Activated CD4-positive, alpha-beta memory T cell treated with anti-CD3 and anti-CD28 coated beads, Interleukin-2, amount 10 ng/mL, durations not matched to agents 7 days and 5 days (primary cell): ENCODE measurements at regions not wholly inside any gene's neighbourhood (a gene's known extent, or its start where the extent isn't known, plus 50 kb on each side); places are given as distances from the start of the nearest gene placed in this dataset.

Experiments used
- CTCF ChIA-PET: fragments of 350-600 bp; sonication (Branson Sonifier 250); formaldehyde crosslinking; loops from one replicate; lab custom pipeline; 2021; ENCODE audit warnings: antibody characterized with exemption, inconsistent platforms; lab: Charles Lee
- POLR2A ChIA-PET: fragments of 350-600 bp; sonication (Branson Sonifier 250); formaldehyde crosslinking; loops from one replicate; lab custom pipeline; 2021; ENCODE audit warnings: antibody characterized with exemption; lab: Charles Lee
- DNase-seq: peaks from one replicate; pipeline ENCODE4 v3.0.0-alpha.2; 2020
- H3K27ac Mint-ChIP-seq: one replicate; pipeline ENCODE4 v1.8.0; 2021; ENCODE audit warnings: mild to moderate bottlenecking, mixed read lengths
- H3K27me3 Mint-ChIP-seq: one replicate; pipeline ENCODE4 v1.8.0; 2021; ENCODE audit warnings: mixed read lengths
- H3K36me3 Mint-ChIP-seq: one replicate; pipeline ENCODE4 v1.8.0; 2021; ENCODE audit warnings: low read depth, mixed read lengths
- H3K4me1 Mint-ChIP-seq: one replicate; pipeline ENCODE4 v1.8.0; 2021; ENCODE audit warnings: mixed read lengths
- H3K4me3 Mint-ChIP-seq: one replicate; pipeline ENCODE4 v1.8.0; 2021; ENCODE audit warnings: mild to moderate bottlenecking, mixed read lengths
- H3K9me3 Mint-ChIP-seq: one replicate; pipeline ENCODE4 v1.8.0; 2021; ENCODE audit warnings: mixed read lengths

DNA sequence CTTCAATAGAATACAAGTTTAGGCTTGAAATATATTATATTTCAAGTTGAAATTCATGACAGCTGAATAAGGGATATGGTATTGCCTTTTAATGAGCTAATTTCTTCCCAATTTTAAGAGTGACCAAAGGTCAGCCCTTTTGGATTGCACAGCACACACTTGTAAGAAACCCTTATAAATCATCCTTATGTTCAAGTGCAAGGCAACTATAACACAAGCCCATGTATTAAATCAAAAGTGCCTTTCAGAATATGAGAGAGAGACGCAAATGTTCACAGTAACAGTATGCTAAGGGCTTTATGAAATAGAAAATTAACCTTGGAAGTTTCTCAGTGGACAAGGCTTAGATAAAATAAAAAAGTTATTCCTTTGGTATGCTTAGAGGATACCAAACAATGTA lies 121.7 kb upstream of the PTPRK start:
- no peak overlapping the region for H3K27ac Mint-ChIP-seq
- no peaks in the 10 kb centered on the region for H3K4me1 Mint-ChIP-seq
- H3K4me3 Mint-ChIP-seq, result no peak overlapping the region
- POLR2A ChIA-PET, result no interaction called here
- peaks cover 2% of the 10 kb centered on the region for H3K27me3 Mint-ChIP-seq
- CTCF ChIA-PET, result no interaction called here
- H3K36me3 Mint-ChIP-seq, result no peaks in the 10 kb centered on the region
- H3K9me3 Mint-ChIP-seq, result no peaks in the 10 kb centered on the region
- no peak for DNase-seq

DNA sequence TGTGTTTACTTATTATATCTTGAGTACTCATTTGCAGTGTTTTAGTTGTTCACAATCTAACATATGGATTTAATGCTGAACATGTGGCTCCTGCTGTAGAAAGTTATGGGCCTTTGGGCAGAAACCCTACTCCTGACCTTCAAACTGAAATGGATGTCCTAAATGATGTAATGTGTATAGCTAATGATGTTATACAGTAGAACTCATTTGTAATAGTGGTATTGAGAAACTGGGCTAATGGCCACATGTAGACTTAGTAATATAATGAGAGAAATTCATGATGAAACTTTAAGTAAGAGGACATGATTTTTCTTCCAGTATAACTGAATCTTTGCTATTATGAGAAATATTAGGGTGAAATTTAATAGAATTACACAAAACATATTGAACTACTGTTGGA lies 121.3 kb upstream of the PTPRK start:
- Mint-ChIP-seq H3K4me1 (no peaks in the 10 kb centered on the region), H3K27ac (no peak overlapping the region)

DNA sequence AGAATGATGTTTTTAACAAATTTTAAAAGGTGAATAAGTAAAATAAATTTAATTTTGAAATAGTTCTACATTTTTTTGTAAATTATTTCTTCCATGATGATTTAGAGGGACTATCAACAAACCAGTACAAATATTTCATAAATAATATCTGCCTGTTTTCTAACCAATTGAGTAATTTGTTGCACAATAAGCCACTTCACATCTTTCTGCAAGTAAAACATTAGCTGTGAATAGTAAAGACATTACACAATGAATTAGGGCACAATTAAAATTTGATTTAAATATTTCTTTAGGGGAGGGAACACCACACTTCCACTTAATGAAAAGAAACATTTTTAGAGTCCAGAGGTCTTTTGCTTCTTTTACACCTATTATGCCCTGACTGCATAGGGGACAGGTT lies 118.4 kb upstream of the PTPRK start:
- ChIA-PET POLR2A (no interaction called here), CTCF (no interaction called here)
- Mint-ChIP-seq H3K27ac (no peak overlapping the region), H3K36me3 (no peaks in the 10 kb centered on the region), H3K27me3 (peaks cover 6% of the 10 kb centered on the region), H3K9me3 (no peaks in the 10 kb centered on the region), H3K4me3 (no peak overlapping the region), H3K4me1 (no peaks in the 10 kb centered on the region)
- DNase-seq, result no peak

More for the DNA sequence above, 121.3 kb upstream of the PTPRK start:
- Mint-ChIP-seq H3K27me3 (peaks cover 2% of the 10 kb centered on the region), H3K4me3 (no peak overlapping the region), H3K36me3 (no peaks in the 10 kb centered on the region), H3K9me3 (no peaks in the 10 kb centered on the region)
- CTCF ChIA-PET, result no interaction called here
- POLR2A ChIA-PET, result no interaction called here
- no peak for DNase-seq

DNA sequence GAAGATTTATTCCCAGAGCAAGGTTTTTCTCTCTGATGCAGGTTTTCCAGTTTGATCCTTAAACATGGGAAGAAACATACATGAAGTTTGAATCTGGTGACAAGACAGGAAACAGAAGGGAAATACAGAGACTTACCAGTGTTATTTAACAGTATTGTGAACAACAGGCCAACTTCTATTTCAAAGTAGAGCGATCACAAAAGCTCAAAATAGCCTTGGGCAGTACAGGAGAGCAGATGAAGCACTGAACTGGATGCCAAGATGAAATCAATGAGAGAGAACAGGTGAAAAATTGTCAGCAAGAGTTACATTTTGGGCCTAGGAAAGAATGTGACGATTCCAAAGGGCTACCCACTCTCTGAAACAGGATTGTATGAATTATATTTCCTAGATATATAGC lies 114.8 kb upstream of the PTPRK start:
- Mint-ChIP-seq H3K27me3 (peaks cover 6% of the 10 kb centered on the region), H3K9me3 (no peaks in the 10 kb centered on the region), H3K27ac (no peak overlapping the region), H3K4me1 (no peaks in the 10 kb centered on the region), H3K4me3 (no peak overlapping the region), H3K36me3 (no peaks in the 10 kb centered on the region)
- ChIA-PET CTCF (no interaction called here), POLR2A (no interaction called here)
- no peak for DNase-seq

DNA sequence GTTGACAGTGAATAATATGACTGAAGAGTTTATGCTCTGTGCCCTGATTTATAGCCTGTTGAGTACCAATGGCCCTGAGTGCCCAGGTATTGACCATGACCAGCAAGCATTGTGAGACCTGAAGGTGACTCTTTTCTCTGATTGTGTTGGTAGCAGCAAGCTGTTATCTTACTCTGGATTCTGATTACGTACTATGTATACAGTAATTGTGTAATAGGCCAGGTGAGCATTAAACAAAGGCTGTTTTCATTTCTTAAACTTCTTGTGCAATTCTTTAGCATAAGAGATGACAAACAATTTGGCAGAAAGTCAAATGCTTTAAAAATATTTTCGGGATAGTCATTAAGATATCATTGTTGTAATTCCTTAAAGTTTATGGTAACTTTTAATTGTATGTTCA lies 111.7 kb upstream of the PTPRK start:
- no peak overlapping the region for H3K27ac Mint-ChIP-seq
- no peak for DNase-seq
- H3K9me3 Mint-ChIP-seq, result no peaks in the 10 kb centered on the region
- no peaks in the 10 kb centered on the region for H3K36me3 Mint-ChIP-seq
- POLR2A ChIA-PET, result no interaction called here
- H3K4me1 Mint-ChIP-seq, result no peaks in the 10 kb centered on the region
- CTCF ChIA-PET, result no interaction called here
- H3K4me3 Mint-ChIP-seq, result no peak overlapping the region
- peaks cover 5% of the 10 kb centered on the region for H3K27me3 Mint-ChIP-seq

DNA sequence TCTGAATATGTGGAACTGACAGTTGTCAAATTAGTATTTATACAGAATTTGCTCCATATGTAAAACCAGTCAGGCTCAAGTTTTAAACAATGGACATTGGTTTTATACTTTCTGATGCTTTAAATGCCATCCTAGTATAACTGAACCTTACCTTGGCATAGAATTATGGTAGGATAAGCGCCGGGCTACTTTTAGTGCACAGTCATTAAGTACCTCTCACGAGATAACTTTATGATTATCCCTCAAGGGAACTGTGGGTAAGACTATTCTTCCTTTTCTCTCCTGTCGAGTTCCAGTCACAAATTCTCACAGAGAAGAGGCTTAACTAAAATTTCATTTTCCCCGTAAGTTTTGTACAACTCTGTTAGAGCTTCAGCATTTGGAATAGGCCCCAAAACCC lies 110.6 kb upstream of the PTPRK start:
- no peaks in the 10 kb centered on the region for H3K36me3 Mint-ChIP-seq
- POLR2A ChIA-PET, result no interaction called here
- H3K9me3 Mint-ChIP-seq, result no peaks in the 10 kb centered on the region
- no peak for DNase-seq
- H3K27ac Mint-ChIP-seq, result no peak overlapping the region
- no peak overlapping the region for H3K4me3 Mint-ChIP-seq
- CTCF ChIA-PET, result no interaction called here
- H3K4me1 Mint-ChIP-seq, result no peaks in the 10 kb centered on the region
- peaks cover 5% of the 10 kb centered on the region for H3K27me3 Mint-ChIP-seq

DNA sequence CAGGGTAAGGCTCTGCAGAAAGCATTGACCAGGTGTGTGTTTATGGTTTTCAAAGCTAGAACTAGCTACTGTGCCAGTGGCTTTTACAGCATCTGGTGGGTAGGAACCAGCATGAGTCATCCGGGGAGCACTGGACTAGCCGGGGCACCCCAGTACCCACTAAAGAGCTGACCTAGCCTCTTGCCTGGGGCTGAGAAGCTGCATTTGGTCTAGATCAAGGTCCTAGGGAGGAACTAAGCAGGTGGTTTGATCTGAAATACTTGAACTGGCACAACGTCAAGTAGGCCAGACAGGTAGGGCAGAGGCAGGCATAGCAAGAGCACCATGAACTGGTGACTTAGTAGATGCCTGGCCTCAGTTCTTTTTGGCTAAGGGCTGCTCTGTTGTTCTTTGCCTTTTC lies 109.8 kb upstream of the PTPRK start:
- no peaks in the 10 kb centered on the region for H3K36me3 Mint-ChIP-seq
- ChIA-PET CTCF (no interaction called here), POLR2A (no interaction called here)
- peaks cover 5% of the 10 kb centered on the region for H3K27me3 Mint-ChIP-seq
- H3K4me3 Mint-ChIP-seq, result no peak overlapping the region
- DNase-seq, result no peak
- H3K9me3 Mint-ChIP-seq, result no peaks in the 10 kb centered on the region
- H3K27ac Mint-ChIP-seq, result no peak overlapping the region
- no peaks in the 10 kb centered on the region for H3K4me1 Mint-ChIP-seq

DNA sequence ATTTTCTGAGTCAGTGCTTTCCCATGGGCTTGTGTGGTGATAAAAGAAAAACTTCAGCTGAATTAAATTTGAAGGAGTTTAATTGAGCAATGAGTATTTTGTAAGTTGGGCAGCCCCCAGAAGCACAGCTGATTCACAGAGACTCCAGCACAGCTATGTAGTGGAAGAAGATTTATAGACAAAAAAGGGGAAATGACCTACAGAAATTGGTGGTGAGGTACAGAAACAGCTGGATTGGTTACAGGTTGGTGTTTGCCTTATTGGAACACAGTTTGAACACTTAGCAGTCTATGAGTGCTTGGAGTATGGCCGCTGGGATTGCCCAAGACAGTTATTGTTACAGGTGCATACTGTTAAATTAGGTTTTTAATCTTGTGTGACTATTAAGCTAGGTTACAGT lies 96.9 kb upstream of the PTPRK start:
- no peak for DNase-seq
- Mint-ChIP-seq H3K4me3 (no peak overlapping the region), H3K27ac (no peak overlapping the region), H3K9me3 (no peaks in the 10 kb centered on the region), H3K27me3 (no peaks in the 10 kb centered on the region), H3K36me3 (no peaks in the 10 kb centered on the region), H3K4me1 (no peaks in the 10 kb centered on the region)
- CTCF ChIA-PET, result no interaction called here
- POLR2A ChIA-PET, result no interaction called here

DNA sequence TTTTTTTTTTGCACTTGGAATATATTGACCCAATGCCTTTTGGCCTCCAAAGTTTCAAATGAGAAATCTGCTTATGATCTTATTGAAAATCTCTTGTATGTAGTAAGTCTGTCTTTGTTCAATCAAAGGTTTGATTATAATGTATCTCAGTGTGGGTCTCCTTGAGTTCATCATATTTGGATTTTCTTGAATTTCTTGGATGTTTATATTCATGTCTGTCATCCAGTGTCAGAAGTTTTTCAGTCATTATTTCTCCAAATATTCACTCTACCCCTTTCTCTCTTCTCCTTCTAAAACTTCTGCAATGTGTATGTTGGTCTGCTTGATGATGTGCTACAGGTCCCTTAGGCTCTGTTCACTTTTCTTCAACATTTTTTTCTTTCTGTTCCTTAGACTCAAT lies 95.9 kb upstream of the PTPRK start:
- DNase-seq, result no peak
- Mint-ChIP-seq H3K4me3 (no peak overlapping the region), H3K4me1 (no peaks in the 10 kb centered on the region), H3K27me3 (no peaks in the 10 kb centered on the region), H3K27ac (no peak overlapping the region), H3K36me3 (no peaks in the 10 kb centered on the region), H3K9me3 (no peaks in the 10 kb centered on the region)
- POLR2A ChIA-PET, result no interaction called here
- CTCF ChIA-PET, result interaction anchor here (0.6 kb wide), 1 partner anchor 1372 kb away, joined by 3 read pairs; no protein-coding TSS in a partner anchor

DNA sequence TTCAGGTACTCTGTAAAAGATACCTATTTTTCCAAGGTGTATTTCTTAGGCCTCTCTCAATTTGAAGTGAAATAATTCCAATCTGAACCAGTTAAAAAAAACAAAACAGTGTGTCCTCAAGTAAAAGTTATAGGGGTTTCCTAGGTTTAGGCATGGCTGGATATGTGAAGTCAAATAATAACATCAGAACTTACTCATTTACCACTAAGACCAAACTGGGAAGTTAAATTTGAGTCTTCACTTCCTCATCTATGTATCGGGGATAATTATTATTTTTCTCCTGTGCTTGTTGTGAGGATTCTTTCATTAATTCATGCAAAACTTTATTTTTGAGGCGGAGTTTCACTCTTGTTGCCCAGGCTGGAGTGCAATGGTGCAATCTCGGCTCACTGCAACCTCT lies 86.2 kb upstream of the PTPRK start:
- Mint-ChIP-seq H3K36me3 (no peaks in the 10 kb centered on the region), H3K4me3 (no peak overlapping the region), H3K9me3 (no peaks in the 10 kb centered on the region), H3K4me1 (no peaks in the 10 kb centered on the region), H3K27me3 (no peaks in the 10 kb centered on the region), H3K27ac (no peak overlapping the region)
- ChIA-PET POLR2A (no interaction called here), CTCF (no interaction called here)
- no peak for DNase-seq

DNA sequence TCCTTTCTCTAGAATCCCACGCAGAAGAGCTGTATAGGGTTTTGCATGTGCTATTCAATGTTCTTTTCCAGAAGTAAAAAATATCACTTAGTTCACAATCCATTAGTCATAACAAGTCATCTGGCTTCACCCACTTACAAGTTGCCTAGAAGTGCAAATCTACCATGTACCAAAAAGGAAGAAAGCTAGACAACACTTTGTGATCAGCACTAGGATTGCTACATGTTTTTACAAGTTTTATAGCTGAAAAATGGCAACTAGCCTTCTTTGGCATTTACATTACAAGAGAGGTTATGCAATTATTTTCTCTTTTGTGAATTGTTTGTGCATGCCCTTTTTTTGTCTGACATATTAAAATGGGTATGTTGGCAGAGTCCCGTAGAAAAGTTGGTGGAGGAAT lies 85.6 kb upstream of the PTPRK start:
- ChIA-PET POLR2A (no interaction called here), CTCF (no interaction called here)
- Mint-ChIP-seq H3K9me3 (no peaks in the 10 kb centered on the region), H3K4me1 (no peaks in the 10 kb centered on the region), H3K27ac (no peak overlapping the region), H3K36me3 (no peaks in the 10 kb centered on the region), H3K27me3 (no peaks in the 10 kb centered on the region), H3K4me3 (no peak overlapping the region)
- no peak for DNase-seq

DNA sequence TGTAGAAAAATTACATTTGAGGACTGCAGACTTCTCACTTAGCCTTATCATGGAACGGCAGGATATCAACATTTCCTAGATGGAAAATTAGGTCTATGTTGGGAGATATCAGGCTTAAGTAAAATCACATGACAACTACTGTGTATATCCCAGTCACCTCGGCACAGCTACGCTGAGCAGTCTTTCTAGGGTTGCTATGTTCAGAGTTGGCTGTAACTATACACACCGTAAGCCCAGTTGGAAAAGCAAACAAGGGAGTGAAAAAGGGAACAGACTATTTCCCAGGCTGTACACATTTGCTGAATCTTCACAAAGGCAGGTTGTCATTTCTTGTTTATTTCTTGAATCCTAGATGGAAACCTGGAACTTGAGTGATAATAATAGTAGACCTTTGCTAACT lies 80.7 kb upstream of the PTPRK start:
- peaks cover 19% of the 10 kb centered on the region for H3K4me1 Mint-ChIP-seq
- no peak for DNase-seq
- ChIA-PET POLR2A (no interaction called here), CTCF (no interaction called here)
- H3K9me3 Mint-ChIP-seq, result no peaks in the 10 kb centered on the region
- H3K36me3 Mint-ChIP-seq, result no peaks in the 10 kb centered on the region
- H3K4me3 Mint-ChIP-seq, result no peak overlapping the region
- peaks cover 3% of the 10 kb centered on the region for H3K27me3 Mint-ChIP-seq
- H3K27ac Mint-ChIP-seq, result no peak overlapping the region

DNA sequence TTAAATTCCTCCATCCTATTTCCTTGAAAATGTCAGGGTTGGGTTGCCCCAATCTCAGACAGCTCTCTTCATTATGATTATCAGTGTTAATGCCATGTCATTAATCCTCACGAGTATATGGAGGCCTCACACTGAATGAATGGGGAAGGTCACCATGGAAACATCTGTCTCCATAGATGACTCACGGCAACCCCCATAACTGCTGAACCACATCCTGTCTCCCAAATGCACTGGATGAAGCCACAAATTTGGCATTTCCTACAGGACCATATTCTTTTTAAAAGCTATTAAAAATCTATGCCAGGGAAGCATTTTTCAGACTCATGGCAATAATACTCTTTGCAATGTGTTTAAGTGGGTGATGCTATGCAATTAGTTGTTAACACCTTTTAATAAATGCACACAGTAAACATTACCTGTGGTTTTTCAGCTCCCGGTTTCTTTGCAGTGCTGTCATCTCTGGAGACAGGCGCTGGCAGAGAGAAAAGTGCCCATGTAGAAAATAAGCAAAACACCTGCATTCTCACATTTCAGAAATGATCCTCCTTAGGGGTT lies 80.1 kb upstream of the PTPRK start:
- Mint-ChIP-seq H3K4me3 (no peak overlapping the region), H3K9me3 (no peaks in the 10 kb centered on the region), H3K36me3 (no peaks in the 10 kb centered on the region), H3K27me3 (peaks cover 3% of the 10 kb centered on the region), H3K4me1 (peaks cover 19% of the 10 kb centered on the region), H3K27ac (no peak overlapping the region)
- ChIA-PET POLR2A (no interaction called here), CTCF (no interaction called here)
- no peak for DNase-seq

DNA sequence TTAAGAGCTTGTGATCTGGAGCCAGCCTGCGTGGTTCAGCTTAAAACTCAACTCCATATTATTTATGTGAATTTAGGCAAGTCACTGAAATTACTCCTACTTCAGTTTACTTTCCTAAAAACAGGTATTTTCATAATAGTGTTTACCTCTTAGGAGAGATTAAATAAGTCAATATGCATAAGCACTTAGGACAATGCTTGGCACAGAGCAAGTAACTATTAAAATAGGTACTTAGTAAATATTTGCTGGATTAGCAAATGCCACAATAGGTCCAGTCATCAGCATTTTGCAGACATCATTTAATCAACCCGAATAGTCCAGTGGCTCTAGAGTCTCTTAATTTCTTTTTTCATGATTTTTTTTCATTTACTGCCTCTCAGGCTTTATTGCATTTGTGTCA lies 78.6 kb upstream of the PTPRK start:
- no peaks in the 10 kb centered on the region for H3K36me3 Mint-ChIP-seq
- no peaks in the 10 kb centered on the region for H3K9me3 Mint-ChIP-seq
- ChIA-PET POLR2A (no interaction called here), CTCF (no interaction called here)
- peaks cover 19% of the 10 kb centered on the region for H3K4me1 Mint-ChIP-seq
- no peak for DNase-seq
- no peak overlapping the region for H3K27ac Mint-ChIP-seq
- no peak overlapping the region for H3K4me3 Mint-ChIP-seq
- peaks cover 3% of the 10 kb centered on the region for H3K27me3 Mint-ChIP-seq
